Fibroblast of pulmonary artery (primary cell): ENCODE measurements at regions not wholly inside any gene's neighbourhood (a gene's known extent, or its start where the extent isn't known, plus 50 kb on each side); places are given as distances from the start of the nearest gene placed in this dataset.

ENCODE experiments used
- DNase-seq: peaks from one replicate; pipeline ENCODE4 v3.0.0-alpha.2; 2010; ENCODE audit warnings: low read depth
- H3K4me3 ChIP-seq: replicated peaks from 2 replicates; pipeline ENCODE4 v1.5.1; 2011; ENCODE audit warnings: low read depth, mild to moderate bottlenecking, control low read depth, low read length, moderate library complexity
- TF ChIP-seq, protein P1 (sequence below): IDR thresholded peaks from 2 replicates; pipeline ENCODE4 v1.5.1; 2011; ENCODE audit warnings: mild to moderate bottlenecking, control low read depth, low read length, inconsistent platforms; ENCODE audit errors: missing control alignments

DNA sequence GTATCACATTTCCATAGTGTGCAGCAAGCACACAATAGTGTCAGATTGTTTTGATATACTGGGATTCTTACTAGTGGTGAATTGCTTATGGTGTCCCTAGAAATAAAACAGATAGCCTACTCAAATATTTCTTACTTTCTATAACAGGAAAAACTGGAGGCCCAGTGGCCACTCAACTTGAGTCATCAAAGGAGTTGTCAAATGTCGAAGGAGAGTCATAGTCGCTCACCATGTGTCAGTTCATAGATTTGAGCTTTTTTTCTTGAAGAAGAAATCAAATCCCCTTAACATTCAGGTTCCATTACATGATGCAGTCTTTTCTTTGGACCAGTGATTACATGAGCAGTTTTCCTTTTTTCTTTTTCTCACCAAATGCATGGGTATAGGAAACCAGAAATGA, 1271.0 kb downstream of the RAPGEF2 start:
- TF ChIP-seq, protein P1, sequence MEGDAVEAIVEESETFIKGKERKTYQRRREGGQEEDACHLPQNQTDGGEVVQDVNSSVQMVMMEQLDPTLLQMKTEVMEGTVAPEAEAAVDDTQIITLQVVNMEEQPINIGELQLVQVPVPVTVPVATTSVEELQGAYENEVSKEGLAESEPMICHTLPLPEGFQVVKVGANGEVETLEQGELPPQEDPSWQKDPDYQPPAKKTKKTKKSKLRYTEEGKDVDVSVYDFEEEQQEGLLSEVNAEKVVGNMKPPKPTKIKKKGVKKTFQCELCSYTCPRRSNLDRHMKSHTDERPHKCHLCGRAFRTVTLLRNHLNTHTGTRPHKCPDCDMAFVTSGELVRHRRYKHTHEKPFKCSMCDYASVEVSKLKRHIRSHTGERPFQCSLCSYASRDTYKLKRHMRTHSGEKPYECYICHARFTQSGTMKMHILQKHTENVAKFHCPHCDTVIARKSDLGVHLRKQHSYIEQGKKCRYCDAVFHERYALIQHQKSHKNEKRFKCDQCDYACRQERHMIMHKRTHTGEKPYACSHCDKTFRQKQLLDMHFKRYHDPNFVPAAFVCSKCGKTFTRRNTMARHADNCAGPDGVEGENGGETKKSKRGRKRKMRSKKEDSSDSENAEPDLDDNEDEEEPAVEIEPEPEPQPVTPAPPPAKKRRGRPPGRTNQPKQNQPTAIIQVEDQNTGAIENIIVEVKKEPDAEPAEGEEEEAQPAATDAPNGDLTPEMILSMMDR = no peak
- DNase-seq = no peak
- H3K4me3 ChIP-seq = no peak overlapping the region

DNA sequence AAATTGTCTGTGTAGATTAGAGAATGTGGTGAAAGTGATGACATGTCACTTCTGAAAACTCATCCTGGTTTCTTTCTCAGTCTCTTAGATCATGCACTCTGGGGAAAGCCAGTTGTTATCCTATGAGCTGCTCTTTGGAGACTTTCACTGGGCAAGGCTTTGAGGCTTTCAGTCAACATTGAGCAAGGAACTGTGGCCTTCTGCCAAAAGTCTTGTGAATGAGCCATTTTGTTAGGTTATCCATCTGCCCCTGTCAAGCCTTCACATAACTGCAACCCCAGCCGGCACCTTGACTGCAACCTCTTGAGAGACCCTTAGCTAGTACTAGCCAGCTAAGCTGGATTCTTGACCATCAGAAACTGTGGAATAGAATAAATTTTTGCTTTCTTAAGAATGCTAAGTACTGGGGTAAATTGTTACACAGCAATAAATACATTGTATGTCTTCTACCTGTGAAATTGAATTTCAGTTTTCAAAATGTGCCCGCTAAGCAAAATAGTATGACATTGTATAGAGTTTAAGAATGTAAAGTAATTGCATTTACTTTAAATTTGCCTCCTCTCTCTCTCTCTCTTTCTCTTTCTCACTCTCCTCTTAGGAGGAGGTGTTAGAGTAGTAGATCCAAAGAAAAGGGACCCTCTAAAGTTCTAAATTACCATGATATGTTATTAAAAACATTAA, 1273.0 kb downstream of the RAPGEF2 start:
- TF ChIP-seq, protein P1 = no peak
- H3K4me3 ChIP-seq = no peak overlapping the region
- DNase-seq = peak; percentile 2

DNA sequence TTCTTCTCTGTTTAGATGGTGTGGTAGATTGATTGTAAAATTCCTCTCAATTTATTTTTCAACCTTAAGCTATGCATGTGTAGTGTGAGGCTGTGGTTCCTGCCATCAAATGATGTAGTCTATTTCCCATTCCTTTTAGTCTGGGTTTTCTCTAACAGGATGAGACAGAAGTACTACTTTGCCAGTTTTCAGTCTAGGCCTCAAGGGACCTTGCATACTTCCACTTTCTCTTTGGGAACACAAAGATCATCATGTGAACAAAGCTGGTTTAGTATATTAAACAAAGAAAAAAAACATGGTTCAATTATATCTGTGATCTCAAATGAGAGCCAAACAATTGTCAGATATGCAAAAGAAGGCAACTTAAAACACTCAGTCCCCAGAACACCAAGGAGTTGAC, 1284.0 kb downstream of the RAPGEF2 start:
- DNase-seq = no peak
- H3K4me3 ChIP-seq = no peak overlapping the region
- TF ChIP-seq, protein P1 = no peak

DNA sequence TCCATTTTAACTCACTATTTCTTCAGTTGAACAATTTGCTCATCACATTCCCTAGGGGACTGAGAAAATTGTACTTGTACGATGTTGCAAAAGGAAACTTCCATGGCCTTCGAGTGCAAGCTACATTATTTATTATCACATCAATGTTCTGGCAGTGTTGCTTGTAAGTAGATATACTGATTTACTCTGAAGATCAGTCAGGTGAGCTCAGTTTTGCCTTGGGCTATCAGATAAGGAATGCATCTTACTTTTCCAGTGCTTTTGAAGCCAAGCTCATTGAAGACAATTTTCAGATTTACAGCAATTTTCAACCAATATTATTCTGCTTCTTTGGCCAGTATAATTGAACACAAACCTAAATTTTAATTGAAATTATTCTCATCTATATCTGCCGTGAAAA, 1296.9 kb downstream of the RAPGEF2 start:
- H3K4me3 ChIP-seq = no peak overlapping the region
- DNase-seq = no peak
- TF ChIP-seq, protein P1 = no peak

DNA sequence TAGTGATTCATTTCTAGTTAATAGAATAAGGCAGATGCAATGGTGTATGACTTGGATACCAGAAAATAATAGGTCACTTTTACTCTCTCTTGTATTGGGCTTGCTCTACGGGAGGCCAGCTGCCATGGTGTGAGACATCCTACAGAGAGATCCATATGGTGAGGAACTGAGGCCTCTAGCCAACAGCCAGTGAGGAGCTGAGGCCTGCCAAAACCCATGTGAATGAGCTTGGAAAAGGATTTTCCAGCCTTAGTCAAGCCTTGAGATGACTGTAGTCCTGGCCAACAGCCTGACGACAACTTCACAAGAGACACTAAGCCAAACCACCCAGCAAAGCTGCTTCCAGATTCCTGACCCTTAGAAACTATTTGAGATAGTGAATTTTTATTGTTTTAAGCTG, 1300.2 kb downstream of the RAPGEF2 start:
- no peak overlapping the region for H3K4me3 ChIP-seq
- no peak for DNase-seq
- TF ChIP-seq, protein P1 = no peak

DNA sequence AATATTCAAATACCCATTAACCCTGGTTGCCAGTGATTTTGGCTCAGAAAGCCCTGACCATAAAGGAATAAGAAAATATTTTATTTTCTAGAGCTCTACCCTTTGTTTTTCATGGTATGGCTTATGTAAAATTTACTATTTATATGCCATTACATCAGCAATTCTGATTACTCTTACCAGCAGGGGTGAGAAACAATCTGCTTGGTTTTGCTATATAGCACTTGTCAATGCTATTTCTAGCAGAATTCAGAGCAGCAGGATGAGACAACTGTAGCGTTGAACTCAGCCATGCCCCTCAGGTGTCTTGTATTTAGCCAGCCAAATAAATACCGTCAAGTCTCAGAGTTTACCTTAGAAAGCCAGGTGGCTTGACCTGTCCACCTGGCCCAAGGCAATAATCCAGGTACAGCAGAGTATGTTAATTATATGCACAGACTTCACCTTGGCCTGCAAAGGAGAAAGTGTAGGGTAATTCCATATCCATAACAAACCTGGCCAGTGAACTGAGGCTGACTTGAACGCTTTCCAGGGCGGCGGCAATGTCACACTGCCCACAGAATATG, 1303.5 kb downstream of the RAPGEF2 start:
- no peak overlapping the region for H3K4me3 ChIP-seq
- DNase-seq = no peak
- TF ChIP-seq, protein P1 = no peak

DNA sequence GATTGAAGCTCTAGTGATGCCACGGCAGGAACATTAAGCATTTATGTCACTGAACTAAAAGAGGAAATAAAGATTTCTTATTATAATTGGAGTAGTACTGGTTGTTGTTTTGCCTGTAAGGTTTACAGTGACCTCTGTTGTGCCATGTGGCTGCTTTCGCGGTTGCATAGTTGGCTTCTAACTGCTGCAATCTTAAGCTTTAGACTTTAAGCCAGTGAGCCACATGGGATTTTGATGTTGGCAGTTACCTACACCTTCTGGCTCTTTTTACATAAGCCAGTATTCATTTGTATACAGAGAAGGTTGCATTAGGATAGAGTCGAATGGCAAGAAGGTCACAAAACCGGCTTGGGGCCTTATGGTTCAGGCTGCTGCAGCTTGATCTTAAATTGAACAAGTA, 1311.6 kb downstream of the RAPGEF2 start:
- no peak for DNase-seq
- H3K4me3 ChIP-seq = no peak overlapping the region
- TF ChIP-seq, protein P1 = no peak
